HepG2 (cell line): ENCODE measurements at regions not wholly inside any gene's neighbourhood (a gene's known extent, or its start where the extent isn't known, plus 50 kb on each side); places are given as distances from the start of the nearest gene placed in this dataset.

ENCODE experiments used
- ATAC-seq: fragments of 200-7000 bp; cut with Tn5 transposase; 3 replicates; pipeline ENCODE4 v1.9.1; 2020; ENCODE audit warnings: mild to moderate bottlenecking, moderate library complexity
- BruUV-seq: library from RNA; stranded (reverse); fragments of 400-500 nt; replicated peaks from 2 replicates; lab custom pipeline; 2021; lab: Mats Ljungman, UMichigan
- CTCF ChIA-PET: fragments of 300-600 bp; formaldehyde crosslinking; extraction: SDS; loops from one replicate; lab custom pipeline; 2021; ENCODE audit warnings: low total read pairs, inconsistent platforms, low intra/inter-chr PET ratio; lab: Yijun Ruan, JAX
- POLR2A ChIA-PET: fragments of 350-600 bp; sonication (Branson Sonifier 250); formaldehyde crosslinking; loops from one replicate; lab custom pipeline; 2020; ENCODE audit warnings: antibody characterized with exemption, inconsistent platforms; lab: Yijun Ruan, JAX
- DNase-seq: peaks from one replicate; pipeline ENCODE4 v3.0.0-alpha.2; 2015; ENCODE audit warnings: low spot score
- FAIRE-seq: peaks from 3 replicates; lab custom pipeline; 2011; peaks lifted over from hg19 to GRCh38; lab: Jason Lieb, UNC
- H2AFZ ChIP-seq: one replicate; pipeline ENCODE4 v1.6.1; 2011; ENCODE audit warnings: low read length, inconsistent platforms
- H3K27ac ChIP-seq: fragments of 300-600 bp; 3 replicates; pipeline ENCODE4 v1.8.0; 2011; ENCODE audit warnings: mixed run types, mild to moderate bottlenecking, mixed read lengths, low read length, inconsistent platforms; ENCODE audit not compliant: insufficient read depth; ENCODE audit errors: extremely low read length
- H3K27me3 ChIP-seq, 2 experiments: fragments of 200-600 bp in 1 of 2; 2 replicates in 1 of 2; 3 replicates in 1 of 2; pipeline versions ENCODE4 v1.6.0 to v1.8.0; 2011; ENCODE audit warnings: low read length in 2 of 2, mild to moderate bottlenecking in 2 of 2, moderate library complexity in 2 of 2, inconsistent platforms in 1 of 2; ENCODE audit not compliant: insufficient read depth in 2 of 2, control insufficient read depth in 1 of 2
- H3K36me3 ChIP-seq, 2 experiments: fragments of 200-600 bp in 1 of 2; replicated peaks in 1 of 2; 2 replicates in 1 of 2; 3 replicates in 1 of 2; pipeline versions ENCODE4 v1.5.1 to v1.8.0; 2011; ENCODE audit warnings: low read length in 2 of 2, inconsistent platforms in 1 of 2; ENCODE audit not compliant: insufficient read depth in 2 of 2, control insufficient read depth in 1 of 2
- H3K4me1 ChIP-seq: 2 replicates; pipeline ENCODE4 v1.5.1; 2012; ENCODE audit warnings: low read length, inconsistent platforms; ENCODE audit not compliant: insufficient read depth
- H3K4me2 ChIP-seq: 2 replicates; pipeline ENCODE4 v1.6.0; 2011; ENCODE audit warnings: low read depth, low read length, inconsistent platforms
- H3K4me3 ChIP-seq, 3 experiments: fragments of 200-600 bp in 1 of 3; sonication (generic), shearing (Covaris generic) in 1 of 3; replicated peaks in 1 of 3; 2 replicates each; pipeline ENCODE4 v1.5.1; 2011 to 2016; ENCODE audit warnings: low read length in 3 of 3, inconsistent platforms in 2 of 3, low read depth in 2 of 3, mild to moderate bottlenecking in 2 of 3, control low read depth in 1 of 3, mixed read lengths in 1 of 3; ENCODE audit not compliant: insufficient read depth in 1 of 3
- H3K79me2 ChIP-seq: one replicate; pipeline ENCODE4 v1.6.1; 2011; ENCODE audit warnings: low read length, inconsistent platforms; ENCODE audit not compliant: insufficient read depth
- H3K9ac ChIP-seq: 2 replicates; pipeline ENCODE4 v1.6.0; 2011; ENCODE audit warnings: mild to moderate bottlenecking, low read depth, low read length, inconsistent platforms; ENCODE audit not compliant: insufficient read depth
- H3K9me3 ChIP-seq: 2 replicates; pipeline ENCODE4 v1.5.1; 2012; ENCODE audit warnings: mild to moderate bottlenecking, low read length
- H4K20me1 ChIP-seq: 2 replicates; pipeline ENCODE4 v1.6.0; 2011; ENCODE audit warnings: inconsistent platforms, mild to moderate bottlenecking, low read length, moderate library complexity; ENCODE audit not compliant: insufficient read depth
- ATF6 ChIP-seq: sonication (generic); formaldehyde crosslinking; conservative IDR thresholded peaks from 2 replicates; pipeline ENCODE4 v1.4.0; 2020; ENCODE audit warnings: missing genetic modification reagents
- BRD4 ChIP-seq: sonication (generic); formaldehyde crosslinking; IDR thresholded peaks from 2 replicates; pipeline ENCODE4 v1.4.0; 2020; ENCODE audit warnings: missing genetic modification reagents
- CCAR2 ChIP-seq: fragments of 200-400 bp; formaldehyde crosslinking; optimal IDR thresholded peaks from 2 replicates; pipeline ENCODE3; 2018; ENCODE audit warnings: low read depth, mild to moderate bottlenecking, low read length, moderate library complexity
- CEBPG ChIP-seq: IDR thresholded peaks from 2 replicates; pipeline ENCODE4 v1.6.1; 2016
- FUBP1 ChIP-seq: sonication (generic); formaldehyde crosslinking; IDR thresholded peaks from 2 replicates; pipeline ENCODE4 v1.5.1; 2020; ENCODE audit warnings: missing genetic modification reagents, mild to moderate bottlenecking, borderline replicate concordance
- RERE ChIP-seq: IDR thresholded peaks from 2 replicates; pipeline ENCODE4 v1.6.1; 2016; ENCODE audit warnings: low read depth, missing genetic modification reagents, missing compliant biosample characterization
- SETDB1 ChIP-seq: sonication (generic); formaldehyde crosslinking; IDR thresholded peaks from 2 replicates; pipeline ENCODE4 v1.5.1; 2020; ENCODE audit warnings: missing genetic modification reagents, mild to moderate bottlenecking, borderline replicate concordance
- TCF7 ChIP-seq: sonication (generic); IDR thresholded peaks from 2 replicates; pipeline ENCODE4 v1.6.1; 2016; ENCODE audit warnings: antibody characterized with exemption, low read depth
- ZNF34 ChIP-seq: sonication (generic); formaldehyde crosslinking; IDR thresholded peaks from 2 replicates; pipeline ENCODE4 v1.4.0; 2020; ENCODE audit warnings: mild to moderate bottlenecking, missing genetic modification reagents, borderline replicate concordance
- WGBS: methylation state at CpG from one replicate; pipeline ENCODE4 v1.1.6; 2017; ENCODE audit warnings: low lambda C conversion rate; 5-methylcytosine and 5-hydroxymethylcytosine counted together
- in situ Hi-C: cut with HindIII; loops from 2 replicates; pipeline ENCODE4 v1.10.0; 2017; ENCODE audit warnings: low pct_unique_long_range_greater_than_20kb; ENCODE audit not compliant: extremely low pct_ligation_motif_present
- intact Hi-C: fragments of 100-400 bp; cut with micrococcal nuclease; formaldehyde crosslinking; loops from one replicate; pipeline ENCODE4 v1.10.0; 2022; ENCODE audit not compliant: unreplicated experiment

- H3K4me3 ChIP-seq: no peak overlapping the region
- TF ChIP-seq FUBP1 (CRISPR knock-in tag) (no peak), CCAR2 (no peak), TCF7 (no peak), ZNF34 (no peak), RERE (CRISPR knock-in tag) (no peak), ATF6 (CRISPR knock-in tag) (no peak), CEBPG (CRISPR knock-in tag) (no peak), BRD4 (CRISPR knock-in tag) (no peak), SETDB1 (CRISPR knock-in tag) (no peak)
- no peaks in the 10 kb centered on the region for H3K9me3 ChIP-seq
- ChIA-PET POLR2A (no interaction called here), CTCF (no interaction called here)
- H3K4me1 ChIP-seq: no peaks in the 10 kb centered on the region
- no peaks in the 10 kb centered on the region for H3K36me3 ChIP-seq
- FAIRE-seq: no peak
- H3K27ac ChIP-seq: no peak overlapping the region
- ATAC-seq: no peak
- intact Hi-C loops: no loop called here
- 8% methylated on average over 1 of the region's 1 CpG for WGBS
- H3K27me3 ChIP-seq: no peaks in the 10 kb centered on the region
- no peak overlapping the region for H3K4me2 ChIP-seq
- H3K79me2 ChIP-seq: no peaks in the 10 kb centered on the region
- BruUV-seq: no TSS peak
- H4K20me1 ChIP-seq: no peaks in the 10 kb centered on the region
- in situ Hi-C loops: no loop called here
- H2AFZ ChIP-seq: no peak overlapping the region
- H3K9ac ChIP-seq: no peak overlapping the region
- DNase-seq: no peak
Measured at GRCh38 chr18:55038162-55038561, 78.9 kb upstream of the CCDC68 start.
